ENCODE measurements at regions not wholly inside any gene's neighbourhood (a gene's known extent, or its start where the extent isn't known, plus 50 kb on each side); places are given as distances from the start of the nearest gene placed in this dataset.

GRCh38 chr1:10860682-10861081, 64.2 kb upstream of the CASZ1 start:
- H3K4me3 ChIP-seq (ENCODE audit: low read depth, low read length), result no peak overlapping the region
- no peak for TF ChIP-seq CTCF (IDR thresholded peaks at IDR 0.05; ENCODE audit: low read depth, low read length, missing control alignments)
- DNase-seq (ENCODE audit: low read depth), result no peak

GRCh38 chr1:10861822-10862221, 65.4 kb upstream of the CASZ1 start:
- TF ChIP-seq CTCF (IDR thresholded peaks at IDR 0.05; ENCODE audit: low read depth, low read length, missing control alignments), result no peak
- no peak for DNase-seq (ENCODE audit: low read depth)
- no peak overlapping the region for H3K4me3 ChIP-seq (ENCODE audit: low read depth, low read length)

- H3K4me3 ChIP-seq (ENCODE audit: low read depth, low read length), result no peak overlapping the region
- no peak for DNase-seq (ENCODE audit: low read depth)
- no peak for TF ChIP-seq CTCF (IDR thresholded peaks at IDR 0.05; ENCODE audit: low read depth, low read length, missing control alignments)
Measured at GRCh38 chr1:10862743-10863335, 66.4 kb upstream of the CASZ1 start.

DNA sequence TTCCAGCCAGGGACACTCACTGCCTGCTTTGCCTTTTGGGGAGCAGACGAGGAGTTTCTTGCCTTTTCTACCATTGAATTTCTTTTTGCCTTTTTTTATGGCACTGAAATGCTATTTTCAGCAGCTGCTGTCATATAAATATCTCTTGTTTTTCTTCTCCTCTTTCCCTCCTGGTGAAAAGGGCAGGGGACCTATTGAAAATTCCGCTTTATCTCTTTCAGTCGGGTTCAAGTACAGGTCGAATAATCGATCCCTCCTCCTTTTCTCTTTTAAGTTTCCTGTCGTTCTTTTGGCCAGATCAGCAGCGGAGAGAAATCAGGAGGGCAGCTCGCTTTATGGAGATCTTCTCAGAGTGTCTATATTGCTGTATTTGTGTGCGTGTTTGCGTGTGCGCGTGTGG, 67.4 kb upstream of the CASZ1 start:
- TF ChIP-seq CTCF (IDR thresholded peaks at IDR 0.05; ENCODE audit: low read depth, low read length, missing control alignments), result no peak
- no peak for DNase-seq (ENCODE audit: low read depth)
- no peak overlapping the region for H3K4me3 ChIP-seq (ENCODE audit: low read depth, low read length)

DNA sequence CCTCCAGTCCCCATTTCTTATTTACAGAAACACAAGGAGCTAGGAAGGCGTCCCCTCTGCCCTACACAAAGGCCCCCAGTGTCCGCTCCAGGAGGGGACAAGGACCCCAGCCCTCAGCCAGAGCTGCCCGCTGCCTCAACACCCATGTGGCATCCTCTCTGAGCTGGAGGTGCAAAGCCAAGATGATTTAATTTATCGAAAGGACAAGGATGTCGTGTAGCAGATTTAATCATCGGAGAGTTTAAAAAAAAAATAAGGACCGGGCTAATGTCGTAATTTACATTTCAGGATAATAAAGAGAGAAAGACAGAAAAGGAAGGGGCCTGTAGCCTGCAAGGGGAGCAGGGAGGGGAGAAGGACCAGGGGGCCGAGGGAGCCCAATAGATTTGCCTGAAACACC, 68.3 kb upstream of the CASZ1 start:
- TF ChIP-seq CTCF (IDR thresholded peaks at IDR 0.05; ENCODE audit: low read depth, low read length, missing control alignments), result no peak
- no peak for DNase-seq (ENCODE audit: low read depth)

GRCh38 chr1:10865518-10866320, 69.3 kb upstream of the CASZ1 start:
- TF ChIP-seq CTCF (IDR thresholded peaks at IDR 0.05; ENCODE audit: low read depth, low read length, missing control alignments), result no peak
- H3K4me3 ChIP-seq (ENCODE audit: low read depth, low read length), result no peak overlapping the region
- no peak for DNase-seq (ENCODE audit: low read depth)

More for the DNA sequence above, 68.3 kb upstream of the CASZ1 start:
- no peak overlapping the region for H3K4me3 ChIP-seq (ENCODE audit: low read depth, low read length)
